Inflammatory macrophage treated with lipopolysaccharide for 4 hours (primary cell): ENCODE measurements at regions not wholly inside any gene's neighbourhood (a gene's known extent, or its start where the extent isn't known, plus 50 kb on each side); places are given as distances from the start of the nearest gene placed in this dataset.

Source experiments
- DNase-seq: peaks from one replicate; pipeline ENCODE4 v3.0.0-alpha.2; 2020

- DNase-seq = no peak
Observed at GRCh38 chr11:19594326-19594725, 118.3 kb upstream of the NAV2 start.

DNA sequence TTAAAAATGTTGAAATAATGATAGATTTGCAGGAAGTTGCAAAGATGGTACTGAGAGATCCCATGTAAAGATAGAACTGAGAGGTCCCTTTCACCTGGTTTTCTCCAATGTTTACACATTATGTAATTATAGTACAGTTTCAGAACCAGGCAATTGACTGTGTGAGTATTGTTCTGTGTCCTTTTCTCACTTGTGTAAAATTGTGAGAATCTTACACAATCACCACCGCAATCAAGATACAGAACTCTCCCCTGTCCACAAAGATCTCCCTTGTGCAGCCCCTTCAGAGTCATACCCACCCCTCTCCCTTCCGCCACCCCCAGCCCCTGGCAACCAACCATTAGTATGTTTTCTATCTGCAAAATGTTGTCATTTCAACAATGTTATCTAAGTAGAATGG lies 119.8 kb upstream of the NAV2 start:
- DNase-seq = no peak

DNA sequence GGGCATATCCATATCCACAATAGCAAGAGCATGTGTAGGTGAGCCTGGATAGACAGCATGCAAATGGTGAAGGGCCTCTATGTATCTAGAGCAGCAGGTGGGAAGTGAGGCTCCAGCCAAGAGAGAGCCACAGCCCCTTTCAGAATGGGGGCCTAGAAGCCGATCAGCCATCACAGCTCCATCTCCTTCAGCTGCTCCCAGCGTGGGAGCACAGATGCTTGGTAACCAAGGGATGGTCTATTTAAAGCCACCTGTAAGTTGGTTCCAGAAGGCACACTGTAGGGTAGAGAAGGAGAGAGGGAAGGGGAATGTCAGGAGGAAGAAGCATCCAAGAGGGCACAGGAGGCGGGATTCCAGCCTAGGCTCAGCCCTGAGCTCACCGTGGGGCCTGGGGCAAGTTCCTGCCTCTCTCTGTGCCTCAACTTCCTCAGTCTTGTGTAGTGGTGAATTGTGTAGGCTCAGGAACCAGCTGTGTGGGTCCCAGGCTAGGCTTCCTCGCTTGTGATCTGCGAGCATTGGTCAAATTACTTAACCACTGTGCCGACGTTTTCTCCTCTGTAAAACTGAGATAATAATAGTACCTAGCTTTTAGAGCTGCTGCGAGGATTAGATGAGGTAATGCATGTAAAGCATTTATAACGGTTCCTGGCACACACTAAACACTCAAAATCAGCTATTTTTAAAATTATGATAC lies 122.9 kb upstream of the NAV2 start:
- no peak for DNase-seq

DNA sequence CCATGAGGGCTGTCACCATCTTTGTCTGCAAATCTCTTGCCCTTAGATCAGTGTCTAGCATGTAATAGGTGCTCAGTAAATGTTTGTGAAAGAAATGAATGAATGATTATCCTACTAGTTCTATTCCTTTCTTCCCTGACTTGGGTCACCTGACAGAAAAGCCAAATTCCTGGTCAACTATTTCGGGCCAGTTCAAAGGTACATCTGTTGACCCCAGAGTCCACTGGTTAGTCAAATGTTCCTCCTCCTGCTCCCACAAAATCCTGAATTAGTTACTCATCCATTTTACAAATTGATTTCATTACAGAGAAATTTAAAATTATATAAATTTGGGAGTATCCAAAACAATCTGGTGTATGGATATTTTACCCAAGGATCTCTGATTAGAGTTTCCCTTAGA lies 124.7 kb upstream of the NAV2 start:
- no peak for DNase-seq

DNA sequence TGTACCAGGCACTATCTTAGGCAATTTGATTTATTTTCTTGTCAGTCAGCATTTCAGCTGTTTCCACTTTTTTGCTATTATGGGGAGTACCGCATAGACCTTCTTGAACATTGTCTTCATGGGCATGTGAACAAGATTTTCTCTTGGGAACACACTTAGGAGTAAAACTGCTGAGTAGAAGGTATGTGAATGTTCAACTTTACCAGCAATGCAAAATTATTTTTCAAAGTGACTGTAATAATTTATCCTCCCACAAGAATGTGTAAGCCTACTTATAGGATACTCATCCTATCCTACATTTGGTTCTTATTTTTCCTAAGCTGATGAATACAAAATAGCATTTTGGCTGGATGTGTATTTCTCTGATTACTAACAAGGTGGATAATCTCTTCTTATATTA lies 132.0 kb upstream of the NAV2 start:
- no peak for DNase-seq

- DNase-seq = no peak
Observed at GRCh38 chr11:19579957-19580356, 132.7 kb upstream of the NAV2 start.

DNA sequence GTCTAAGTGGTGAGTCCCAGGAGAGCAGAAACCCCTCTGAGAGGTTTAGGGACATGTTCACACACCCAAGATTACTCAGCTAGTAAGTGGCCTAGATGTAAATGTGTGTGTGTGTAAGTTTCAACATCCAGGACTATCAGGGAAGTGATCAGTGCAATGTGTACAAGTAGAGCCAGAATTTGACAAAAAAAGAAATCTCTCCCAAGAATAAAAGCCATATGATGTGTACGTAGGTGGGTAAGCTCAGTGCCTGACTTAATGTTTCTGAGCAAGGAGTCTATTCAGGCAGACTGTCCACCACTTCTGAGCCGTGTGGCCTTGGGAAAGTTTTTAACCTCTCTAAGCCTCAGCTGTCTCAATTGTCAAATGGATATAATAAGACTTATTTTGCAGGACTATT lies 133.8 kb upstream of the NAV2 start:
- DNase-seq = no peak

GRCh38 chr11:19577976-19578619 lies 134.5 kb upstream of the NAV2 start:
- no peak for DNase-seq

DNA sequence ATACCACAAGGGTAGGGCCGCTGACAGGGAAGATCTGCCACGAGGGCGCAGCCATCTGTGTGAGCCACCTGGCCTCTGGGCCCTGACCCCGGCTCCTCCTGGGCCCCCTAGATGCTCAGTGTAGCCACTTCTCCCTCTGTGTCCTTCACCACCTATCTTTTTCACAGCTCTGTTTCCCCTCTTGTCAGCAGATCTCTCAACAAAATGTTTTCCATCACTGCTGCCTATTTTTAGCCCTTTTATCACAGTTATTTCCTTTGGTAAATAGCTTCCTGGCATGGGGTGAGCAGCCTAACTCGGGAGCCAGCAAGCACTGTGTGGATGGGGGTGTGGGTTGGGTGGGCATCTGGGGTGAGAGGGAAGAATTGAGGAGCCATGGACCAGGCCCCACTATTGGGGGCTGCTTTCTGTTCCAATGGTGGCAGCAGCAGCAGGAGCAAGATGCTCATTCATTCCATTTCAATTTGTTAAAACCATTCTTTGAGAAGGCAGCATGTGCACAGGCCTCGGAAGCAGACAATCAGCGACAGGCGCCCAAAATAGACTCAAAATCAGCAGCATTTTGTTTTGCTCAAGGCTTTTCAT lies 135.2 kb upstream of the NAV2 start:
- DNase-seq = no peak

DNA sequence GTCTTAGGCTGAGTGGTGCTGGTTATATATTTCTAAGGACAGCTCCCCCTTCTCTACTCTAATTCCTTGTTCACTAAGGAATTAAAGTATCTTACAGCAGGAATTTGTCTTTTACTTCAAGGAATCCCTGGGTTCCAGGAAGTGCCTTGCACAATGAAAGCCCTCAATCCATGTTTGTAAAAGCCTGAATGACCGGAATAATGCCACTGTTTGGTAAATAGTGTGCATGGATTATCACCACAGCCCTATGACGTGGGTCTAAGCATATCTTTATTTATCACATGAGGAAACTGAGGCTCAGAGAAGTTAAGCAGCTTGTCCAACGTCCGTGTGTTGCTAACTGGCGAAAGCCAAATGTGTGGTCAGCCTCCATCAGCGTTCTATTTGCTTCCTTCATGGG lies 135.7 kb upstream of the NAV2 start:
- no peak for DNase-seq

- DNase-seq = no peak
Observed at GRCh38 chr11:19576054-19576453, 136.6 kb upstream of the NAV2 start.

DNA sequence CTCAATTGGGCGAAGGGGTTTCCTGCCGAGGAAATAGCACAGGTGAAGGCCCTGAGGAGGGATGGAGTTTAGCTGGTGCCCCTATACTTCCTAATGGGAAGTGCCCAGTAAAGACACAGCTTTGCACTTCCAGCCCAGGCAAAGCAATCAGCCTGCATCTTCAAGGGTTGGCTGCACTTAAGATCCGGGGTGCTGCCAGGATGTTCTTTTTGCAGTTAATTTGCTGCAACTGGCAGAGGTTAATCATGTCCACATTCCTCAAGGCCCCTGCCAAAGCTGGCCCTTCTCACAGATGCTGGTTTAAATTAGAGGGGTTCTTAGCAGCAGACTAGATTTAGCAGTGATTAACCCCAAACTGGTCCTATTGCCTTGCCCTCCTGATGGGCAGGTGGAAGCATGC lies 137.7 kb upstream of the NAV2 start:
- DNase-seq = no peak

GRCh38 chr11:19573666-19574065 lies 139.0 kb upstream of the NAV2 start:
- DNase-seq = no peak

DNA sequence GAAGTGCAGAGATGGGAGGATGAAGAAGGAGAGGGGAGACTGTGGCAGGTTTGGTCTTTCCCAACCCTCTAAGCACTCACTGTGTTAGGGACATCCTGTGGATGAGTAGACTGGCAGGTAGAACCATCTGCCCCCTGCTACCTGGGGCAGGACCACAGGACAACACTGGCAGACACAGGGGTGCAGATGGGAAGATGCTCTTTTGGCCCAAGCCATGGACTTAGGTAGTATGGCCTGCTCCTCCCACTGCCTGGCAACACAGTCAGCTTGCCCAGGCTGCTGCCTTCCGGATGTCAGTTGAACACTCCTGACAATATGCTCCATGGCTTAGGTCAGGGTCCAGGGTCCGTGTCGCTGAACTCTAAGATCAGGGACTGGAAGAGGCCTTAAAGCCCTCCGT lies 140.7 kb upstream of the NAV2 start:
- DNase-seq = no peak

DNA sequence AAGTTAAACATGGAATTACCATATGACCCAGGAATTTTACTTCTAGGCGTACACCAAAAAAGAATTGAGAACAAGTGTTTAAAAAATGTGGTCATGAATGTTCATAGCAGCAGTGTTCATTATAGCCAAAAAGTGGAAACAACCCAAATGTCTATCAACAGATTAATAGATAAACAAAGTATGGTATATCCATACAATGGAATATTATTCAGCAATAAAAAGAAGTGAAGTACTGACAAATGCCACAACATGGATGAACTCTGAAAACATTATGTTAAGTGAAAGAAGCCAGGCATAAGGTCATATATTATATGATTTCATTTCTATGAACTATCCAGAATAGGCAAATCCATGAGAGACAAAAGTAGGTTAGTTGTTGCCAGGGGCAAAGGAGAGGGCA lies 141.7 kb upstream of the NAV2 start:
- DNase-seq = no peak

DNA sequence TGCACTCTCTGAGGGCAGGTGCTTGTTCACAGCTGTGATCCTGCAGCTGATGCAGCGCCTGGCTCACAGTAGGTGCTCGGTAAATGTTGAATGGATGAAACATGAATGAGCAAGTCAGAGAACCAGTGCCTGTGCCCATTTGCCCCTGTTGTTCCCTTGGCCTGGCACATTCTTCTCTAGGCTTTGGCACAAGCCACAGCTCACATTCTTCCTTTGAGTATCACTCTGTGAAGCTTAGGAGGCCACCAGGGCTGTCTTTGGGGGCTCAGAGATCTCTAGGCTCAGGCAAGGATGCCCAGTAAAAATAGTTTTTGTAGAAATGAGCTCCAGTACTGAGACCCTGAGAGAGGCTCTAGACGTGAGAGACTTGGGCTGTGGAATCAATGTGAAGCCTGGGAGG lies 144.6 kb upstream of the NAV2 start:
- DNase-seq = no peak

DNA sequence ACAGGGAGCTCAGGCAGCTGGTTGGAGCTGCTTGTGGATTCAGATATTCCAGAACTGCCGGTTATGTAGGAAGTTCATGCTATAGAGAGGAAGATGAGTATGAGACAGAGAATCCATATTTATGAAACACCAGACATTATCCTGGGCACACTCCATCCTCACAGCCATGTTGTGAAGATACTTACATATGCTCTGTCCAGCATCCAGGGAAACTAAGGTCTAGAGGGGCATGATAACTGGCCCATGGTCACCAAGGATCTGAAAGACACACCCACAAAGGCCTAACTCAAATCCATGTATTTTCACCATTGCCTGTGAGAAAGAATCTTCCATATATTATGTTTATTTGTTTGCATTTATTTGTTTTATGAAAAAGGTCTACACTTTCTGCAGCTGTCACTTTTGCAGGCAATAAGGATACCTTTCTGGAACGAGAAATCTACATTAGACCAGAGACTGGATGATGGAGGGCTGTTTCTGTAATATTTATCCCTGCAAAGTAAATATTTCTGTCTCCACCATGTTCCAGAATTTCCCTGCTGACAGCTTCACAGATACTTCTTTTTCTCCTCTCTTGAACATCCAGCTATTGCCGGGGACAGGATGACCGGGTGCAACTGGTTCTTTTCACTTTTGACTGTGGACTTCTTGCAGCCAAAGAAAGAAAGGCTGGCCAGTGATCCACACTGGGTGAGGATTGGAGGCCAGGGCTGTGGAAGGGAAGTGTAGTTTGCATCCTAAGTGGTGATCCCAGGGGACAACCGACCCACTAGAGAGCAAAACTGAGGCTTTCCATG lies 145.9 kb upstream of the NAV2 start:
- no peak for DNase-seq

DNA sequence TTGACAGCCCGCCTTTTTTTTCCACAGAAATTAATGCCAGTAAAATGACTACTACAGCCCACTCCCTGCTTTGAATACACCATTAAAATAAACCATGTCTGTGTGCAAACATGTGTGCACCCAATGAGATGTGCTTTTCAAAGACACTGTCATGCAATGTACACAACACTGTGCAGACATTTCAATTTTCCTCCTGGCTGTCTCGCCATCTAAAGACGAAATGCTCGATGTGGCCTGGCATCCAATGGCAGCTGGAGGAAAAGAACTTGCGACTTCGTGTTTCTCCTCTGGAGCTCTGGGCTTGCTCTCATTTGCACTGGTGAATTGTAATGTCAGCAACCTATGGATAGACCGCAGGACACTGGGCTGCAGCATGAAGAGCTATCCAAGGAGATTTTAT lies 147.0 kb upstream of the NAV2 start:
- DNase-seq = no peak

DNA sequence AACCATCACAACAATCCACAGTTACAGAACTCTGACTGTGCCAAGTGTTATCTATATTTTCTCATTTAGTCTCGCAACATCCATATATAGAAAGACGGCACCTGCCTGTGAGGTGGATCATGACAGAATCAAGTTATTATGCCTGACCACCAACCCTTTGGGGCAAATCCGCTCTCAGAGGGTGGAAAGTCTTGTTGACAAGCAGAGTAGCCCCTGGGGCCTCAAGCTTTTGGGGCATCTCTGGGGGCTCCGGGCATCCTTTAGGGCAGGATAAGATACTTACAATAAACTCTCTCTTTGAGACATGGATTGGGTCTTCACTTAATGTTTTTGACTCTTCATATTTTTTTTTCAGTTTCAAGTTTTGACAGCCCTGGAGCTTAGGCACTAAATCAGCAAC lies 150.5 kb upstream of the NAV2 start:
- no peak for DNase-seq

- no peak for DNase-seq
Observed at GRCh38 chr11:19561011-19561410, 151.6 kb upstream of the NAV2 start.

GRCh38 chr11:19560156-19560555 lies 152.5 kb upstream of the NAV2 start:
- no peak for DNase-seq

DNA sequence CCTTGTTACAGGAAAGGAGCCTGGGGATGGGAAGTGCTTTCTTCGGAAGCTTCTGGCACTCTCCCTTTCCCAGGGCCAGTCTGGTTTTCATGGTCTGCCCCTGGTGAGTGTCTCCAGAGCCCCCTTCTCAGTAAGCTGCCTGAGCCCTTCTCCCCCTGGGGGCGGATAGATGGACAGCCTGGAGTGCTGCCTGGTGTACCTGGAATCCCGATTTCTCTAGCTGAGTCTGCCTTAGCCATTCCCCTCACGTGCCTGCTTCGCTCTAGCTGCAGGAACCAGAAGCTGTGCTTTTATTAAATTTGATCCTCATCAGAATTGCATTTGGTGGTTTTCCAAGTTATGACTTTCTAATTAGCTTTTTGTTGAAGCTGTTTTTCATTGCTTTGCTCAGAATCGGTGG lies 152.9 kb upstream of the NAV2 start:
- no peak for DNase-seq

GRCh38 chr11:19558189-19558986 lies 154.2 kb upstream of the NAV2 start:
- DNase-seq = peak; percentile 23
